GM10266 (cell line): ENCODE measurements at regions not wholly inside any gene's neighbourhood (a gene's known extent, or its start where the extent isn't known, plus 50 kb on each side); places are given as distances from the start of the nearest gene placed in this dataset.
"Not testable (repeated sequence)": the region's sequence is repeated elsewhere in the genome, so short reads cannot be mapped to it uniquely, and the experiment has no call there.

Experiments used
- DNase-seq: peaks from one replicate; pipeline ENCODE4 v3.0.0; 2012; ENCODE audit errors: extremely low spot score
- CTCF ChIP-seq: IDR thresholded peaks from 2 replicates; pipeline ENCODE4 v1.5.1; 2012; ENCODE audit warnings: mild to moderate bottlenecking, low read depth; ENCODE audit not compliant: control insufficient read depth, insufficient read depth; ENCODE audit errors: missing control alignments

- DNase-seq: no peak
- no peak for TF ChIP-seq CTCF
These were observed 141.5 kb downstream of the C6orf118 start for GRCh38 chr6:165167861-165168260.

- no peak for TF ChIP-seq CTCF
- DNase-seq: no peak
These were observed 142.1 kb downstream of the C6orf118 start for GRCh38 chr6:165167311-165167710.

GRCh38 chr6:165163519-165163918, 145.9 kb downstream of the C6orf118 start:
- no peak for TF ChIP-seq CTCF

GRCh38 chr6:165159460-165159859, 149.9 kb downstream of the C6orf118 start:
- no peak for DNase-seq
- no peak for TF ChIP-seq CTCF

More at GRCh38 chr6:165163519-165163918, 145.9 kb downstream of the C6orf118 start:
- no peak for DNase-seq

GRCh38 chr6:165146456-165146855, 162.9 kb downstream of the C6orf118 start:
- no peak for DNase-seq
- TF ChIP-seq CTCF: no peak

GRCh38 chr6:165135889-165136288, 173.5 kb downstream of the C6orf118 start:
- no peak for DNase-seq
- no peak for TF ChIP-seq CTCF

GRCh38 chr6:165129086-165129485, 180.3 kb downstream of the C6orf118 start:
- no peak for TF ChIP-seq CTCF
- DNase-seq: no peak

GRCh38 chr6:165127743-165128142, 181.7 kb downstream of the C6orf118 start:
- not testable (repeated sequence) for DNase-seq

GRCh38 chr6:165124681-165125080, 184.7 kb downstream of the C6orf118 start:
- not testable (repeated sequence) for DNase-seq
